Kasumi-1 (cell line): ENCODE measurements at regions not wholly inside any gene's neighbourhood (a gene's known extent, or its start where the extent isn't known, plus 50 kb on each side); places are given as distances from the start of the nearest gene placed in this dataset.
"Not testable (repeated sequence)": the region's sequence is repeated elsewhere in the genome, so short reads cannot be mapped to it uniquely, and the experiment has no call there.

Source experiments
- DNase-seq, 2 experiments: peaks; one replicate each; lab custom pipeline; 2025; lab: John Stamatoyannopoulos, UW

- DNase-seq: no peak
These were observed 142.3 kb downstream of the IGLL1 start for GRCh38 chr22:23437779-23438178.

GRCh38 chr22:23437107-23437395 lies 143.0 kb downstream of the IGLL1 start:
- DNase-seq: not testable (repeated sequence)

DNA sequence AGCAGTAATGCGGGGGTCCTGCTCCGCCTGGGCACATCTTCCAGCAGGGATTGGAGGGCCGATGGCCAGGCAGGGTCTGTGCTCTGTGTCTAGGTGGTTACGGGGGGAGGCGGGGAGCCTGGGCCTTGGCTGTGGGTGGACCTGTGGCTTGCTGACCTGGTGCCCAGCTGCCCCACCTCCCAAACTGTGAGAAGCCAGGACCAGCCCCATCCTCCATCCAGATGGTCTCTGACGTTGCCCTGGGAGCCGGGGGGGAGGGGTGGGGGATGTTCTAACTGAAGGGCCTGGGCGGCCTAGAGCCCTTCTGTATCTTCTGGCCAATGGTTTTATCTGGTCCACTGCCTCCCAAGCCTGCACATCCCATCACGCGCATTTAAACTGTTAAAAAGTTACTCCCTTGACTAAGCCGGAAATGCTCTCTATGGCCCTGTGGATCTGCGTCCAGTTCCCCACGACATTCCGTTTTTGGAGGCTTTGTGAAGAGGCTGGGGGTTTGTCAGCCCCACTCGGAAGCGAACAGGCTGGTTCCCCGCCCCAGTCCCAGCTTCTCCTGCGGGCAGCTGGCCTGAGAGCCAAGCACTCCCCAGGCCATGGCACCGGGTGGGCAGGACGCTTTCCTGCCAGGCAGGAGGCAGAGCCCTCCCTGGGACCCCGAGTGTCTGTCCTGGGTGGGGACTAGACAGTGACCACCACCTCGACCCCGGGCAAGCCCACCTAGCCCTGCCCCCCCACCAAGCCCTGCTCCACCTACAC lies 143.6 kb downstream of the IGLL1 start:
- DNase-seq: not testable (repeated sequence)

DNA sequence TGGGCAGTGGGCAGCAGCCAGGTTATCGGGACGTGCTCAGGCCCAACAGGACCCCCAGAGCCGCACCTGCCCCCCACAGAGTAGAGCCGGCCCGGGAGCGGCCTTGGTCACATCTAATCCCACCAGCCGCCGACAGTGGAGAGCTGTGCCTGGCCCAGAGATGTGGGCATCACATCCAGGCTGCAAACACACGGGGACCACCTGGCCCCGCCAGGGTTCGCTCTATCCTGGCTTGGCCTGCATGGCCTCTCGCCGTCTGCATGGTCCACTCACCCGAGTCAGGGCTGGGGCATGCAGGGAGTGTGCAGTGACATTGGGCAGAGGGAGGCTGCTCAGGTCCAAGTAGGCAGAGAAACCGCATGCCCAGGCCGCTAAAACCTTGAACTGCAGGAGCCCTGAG lies 144.9 kb downstream of the IGLL1 start:
- DNase-seq: not testable (repeated sequence)

DNA sequence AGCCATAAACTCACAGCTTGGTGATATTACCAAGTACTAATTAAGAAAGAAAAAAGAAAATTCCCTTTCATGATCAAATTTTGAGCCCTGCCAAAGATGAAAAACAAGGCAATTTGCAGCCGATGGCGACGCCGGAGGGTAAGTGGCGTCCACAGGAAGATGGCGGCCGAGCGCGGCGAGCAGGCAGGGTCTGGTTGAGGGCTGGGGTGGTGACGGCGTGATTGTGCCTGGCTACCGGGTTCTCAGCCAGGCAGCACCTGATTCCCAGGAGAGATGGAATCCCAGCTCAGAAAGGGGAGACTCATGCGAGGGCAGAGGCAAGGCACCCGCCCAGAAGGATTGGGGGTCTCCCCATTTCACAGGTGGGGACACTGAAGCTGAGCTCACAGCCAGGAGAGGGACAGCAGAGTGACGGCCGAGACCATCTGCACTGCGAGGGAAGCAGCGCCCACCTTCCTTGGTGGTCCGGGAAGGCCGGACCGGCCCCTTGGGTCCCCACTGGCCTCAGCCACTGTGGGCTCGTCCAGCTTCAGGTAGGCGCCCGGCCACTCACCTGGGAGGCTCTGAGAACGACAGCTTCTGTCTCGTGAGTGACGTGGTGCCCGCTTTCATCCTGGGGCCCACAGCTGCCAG lies 145.8 kb downstream of the IGLL1 start:
- not testable (repeated sequence) for DNase-seq

- peak; percentile 29 to 32 for DNase-seq
These were observed 146.7 kb downstream of the IGLL1 start for GRCh38 chr22:23433127-23434005.

DNA sequence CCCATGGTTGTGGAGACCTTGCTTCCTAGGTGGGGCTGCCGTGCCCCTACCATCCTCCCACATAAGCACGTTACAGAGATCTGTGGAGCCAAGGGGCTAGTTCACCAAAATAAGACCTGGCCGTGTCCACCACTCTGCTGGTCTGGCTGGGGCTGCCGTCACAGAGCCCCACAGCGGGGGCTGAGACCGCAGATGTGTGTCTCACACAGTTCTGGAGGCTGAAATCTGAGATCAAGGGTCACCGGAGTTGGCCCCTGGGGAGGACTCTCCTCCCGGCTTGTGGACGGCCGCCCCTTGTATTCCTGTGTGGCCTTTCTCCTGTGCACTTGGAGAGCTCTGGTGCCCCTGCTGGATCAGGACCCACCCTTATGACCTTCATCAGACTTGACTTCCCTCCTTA lies 147.4 kb downstream of the IGLL1 start:
- DNase-seq: not testable (repeated sequence)

- no peak for DNase-seq
These were observed 148.6 kb downstream of the IGLL1 start for GRCh38 chr22:23431337-23432072.

DNA sequence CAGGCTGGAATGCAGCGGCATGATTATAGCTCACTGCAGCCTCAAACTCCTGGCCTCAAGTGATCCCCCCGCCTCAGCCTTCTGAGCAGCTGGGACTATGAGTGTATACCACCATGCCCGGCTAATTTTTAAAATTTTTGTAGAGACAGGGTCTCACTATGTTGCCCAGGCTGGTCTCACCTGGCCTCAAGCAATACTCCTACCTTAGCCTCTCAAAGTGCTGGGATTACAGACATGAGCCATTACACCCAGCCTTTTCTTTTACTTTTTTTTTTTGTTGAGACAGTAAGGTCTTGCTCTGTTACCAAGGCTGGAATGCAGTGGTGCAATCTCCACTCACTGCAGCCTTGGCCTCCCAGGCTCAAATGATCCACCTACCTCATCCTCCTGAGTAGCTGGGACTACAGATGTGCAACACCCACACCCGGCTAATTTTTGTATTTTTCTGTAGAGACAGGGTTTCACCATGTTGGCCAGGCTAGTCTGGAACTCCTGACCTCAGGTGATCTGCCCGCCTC lies 155.5 kb downstream of the IGLL1 start:
- DNase-seq: not testable (repeated sequence)

- DNase-seq: no peak
These were observed 156.1 kb downstream of the IGLL1 start for GRCh38 chr22:23424031-23424430.

- DNase-seq: not testable (repeated sequence)
These were observed 157.8 kb downstream of the IGLL1 start for GRCh38 chr22:23422281-23422680.

- not testable (repeated sequence) for DNase-seq
These were observed 158.8 kb downstream of the IGLL1 start for GRCh38 chr22:23421300-23421699.

DNA sequence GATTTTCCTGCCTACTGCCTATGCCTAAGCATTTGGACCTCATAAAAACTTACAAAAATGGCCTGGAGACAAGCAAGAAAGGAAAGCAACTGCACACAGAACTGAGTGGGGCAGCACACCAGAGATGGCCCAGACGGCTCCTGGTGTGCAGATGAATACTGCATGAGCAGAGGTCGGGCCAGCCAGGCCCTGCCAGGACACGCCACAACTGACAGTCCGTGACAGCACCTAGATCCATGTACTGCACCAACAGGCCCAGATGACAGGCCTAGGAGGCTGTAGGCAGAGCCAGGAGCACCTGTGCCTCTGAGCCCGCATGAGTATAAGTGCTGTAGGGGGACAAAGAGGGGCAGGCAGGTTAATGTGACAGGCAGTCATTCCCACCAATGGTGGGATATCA lies 160.2 kb downstream of the IGLL1 start:
- no peak for DNase-seq

DNA sequence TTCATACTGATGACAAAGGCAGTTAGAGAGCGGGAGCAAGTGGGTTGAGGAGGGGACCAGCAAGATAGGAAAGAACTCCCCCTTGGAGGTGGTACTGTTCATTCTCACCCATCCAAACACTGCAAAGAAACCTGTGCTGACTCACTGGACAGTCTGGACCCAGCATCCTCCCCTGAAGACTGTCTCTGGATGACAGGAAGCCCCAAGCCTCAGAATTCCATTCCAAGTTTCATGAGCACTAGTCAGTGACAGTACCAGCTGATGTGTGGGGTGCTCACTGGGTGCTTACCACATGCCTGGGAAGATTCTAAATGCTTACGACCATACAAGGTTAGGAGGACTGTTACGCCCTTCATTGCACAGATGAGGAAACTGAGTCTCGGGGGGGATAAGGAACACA lies 160.9 kb downstream of the IGLL1 start:
- DNase-seq: no peak

DNA sequence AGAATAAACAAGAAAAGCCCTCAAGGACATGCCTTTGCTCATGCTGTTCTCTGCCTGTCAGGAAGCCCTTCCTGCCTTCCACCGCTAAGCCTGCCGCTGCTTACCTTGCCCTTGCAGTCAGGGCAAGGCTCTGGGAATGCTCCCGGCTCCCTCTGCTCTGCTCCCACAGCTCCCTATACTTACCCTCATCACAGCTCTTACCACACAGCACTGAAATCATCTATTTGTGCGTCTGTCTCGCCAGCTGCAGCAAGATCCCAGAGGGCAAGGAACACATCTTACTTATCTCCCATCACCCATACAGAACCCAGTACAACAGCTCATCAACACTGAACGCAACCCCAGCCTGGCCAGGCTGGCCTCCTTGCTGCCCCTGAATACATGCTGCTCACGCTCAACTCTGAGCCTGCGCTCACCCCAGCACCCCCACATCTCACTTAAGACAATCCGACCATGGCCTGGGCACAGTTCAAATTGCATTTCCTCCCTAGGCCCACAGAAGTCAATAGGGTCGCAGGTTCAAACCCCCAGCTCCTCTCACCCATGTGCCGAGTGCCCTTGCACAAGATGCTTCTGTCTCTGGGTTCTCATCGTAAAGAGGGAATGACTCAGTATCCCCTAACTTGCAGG lies 161.8 kb downstream of the IGLL1 start:
- no peak for DNase-seq

- not testable (repeated sequence) for DNase-seq
These were observed 162.8 kb downstream of the IGLL1 start for GRCh38 chr22:23417327-23417726.

GRCh38 chr22:23416169-23416690 lies 163.9 kb downstream of the IGLL1 start:
- DNase-seq: not testable (repeated sequence)

- no peak for DNase-seq
These were observed 164.6 kb downstream of the IGLL1 start for GRCh38 chr22:23415490-23415851.

DNA sequence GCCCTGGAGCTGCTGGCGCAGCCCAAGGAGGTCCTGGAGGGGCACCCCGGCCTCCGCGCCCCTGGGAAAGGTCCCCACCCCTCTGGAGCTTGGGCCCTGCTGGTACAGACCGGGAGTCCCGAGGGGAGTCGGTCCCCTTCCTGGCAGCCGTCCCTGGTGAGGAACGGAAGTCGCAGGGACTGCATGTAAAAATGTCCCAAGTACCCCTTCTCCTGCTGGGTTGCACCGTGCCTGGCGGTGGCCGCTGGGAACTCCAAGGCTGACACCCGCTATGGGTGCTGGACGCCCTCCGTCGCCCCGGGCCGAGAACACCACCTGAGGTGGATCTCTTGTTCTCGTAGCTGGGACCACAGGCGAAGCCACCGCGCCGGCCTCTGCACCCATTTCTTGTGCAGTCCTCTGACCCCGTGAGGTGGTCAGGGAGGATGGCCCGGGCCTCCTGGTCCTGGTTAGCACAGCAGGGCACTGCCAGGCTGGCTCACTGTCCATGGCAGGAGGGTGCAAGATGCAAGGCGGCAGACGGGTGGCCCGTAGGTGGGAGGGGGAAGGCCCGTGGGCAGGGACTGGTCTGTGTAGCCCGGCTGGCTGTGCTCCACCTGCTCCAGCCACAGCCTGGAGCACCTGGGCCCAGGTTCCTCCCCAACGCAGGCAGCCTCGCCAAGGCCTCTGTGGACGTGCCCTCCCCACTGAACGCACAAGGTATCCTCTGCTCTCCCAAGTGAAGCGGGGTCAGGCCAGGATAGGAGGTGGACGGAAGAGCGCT lies 165.2 kb downstream of the IGLL1 start:
- no peak for DNase-seq

DNA sequence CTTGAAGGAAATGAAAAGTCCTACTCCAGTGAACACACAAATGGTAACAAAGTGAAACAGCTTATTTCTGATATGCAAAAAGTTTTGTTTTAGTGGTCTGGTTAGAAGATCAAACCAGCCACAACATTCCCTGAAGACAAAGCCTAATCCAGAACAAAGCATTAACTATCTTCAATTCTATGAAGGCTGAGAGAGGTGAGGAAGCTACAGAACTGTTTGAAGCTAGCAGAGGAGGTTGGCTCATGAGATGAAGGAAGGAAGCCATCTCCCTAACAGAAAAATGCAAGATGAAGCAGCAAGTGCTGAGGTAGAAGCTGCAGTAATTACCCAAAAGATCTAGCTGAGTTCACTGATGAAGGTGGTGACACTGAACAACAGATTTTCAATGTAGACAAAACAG lies 168.4 kb downstream of the IGLL1 start:
- no peak for DNase-seq
